Fibroblast of skin of scalp (primary cell): ENCODE measurements at regions not wholly inside any gene's neighbourhood (a gene's known extent, or its start where the extent isn't known, plus 50 kb on each side); places are given as distances from the start of the nearest gene placed in this dataset.
A peak's percentile ranks its signal among the peaks of the same experiment; 100 is the strongest.

Experiments
- DNase-seq: peaks from one replicate; pipeline ENCODE4 v3.0.0-alpha.2; 2013

DNA sequence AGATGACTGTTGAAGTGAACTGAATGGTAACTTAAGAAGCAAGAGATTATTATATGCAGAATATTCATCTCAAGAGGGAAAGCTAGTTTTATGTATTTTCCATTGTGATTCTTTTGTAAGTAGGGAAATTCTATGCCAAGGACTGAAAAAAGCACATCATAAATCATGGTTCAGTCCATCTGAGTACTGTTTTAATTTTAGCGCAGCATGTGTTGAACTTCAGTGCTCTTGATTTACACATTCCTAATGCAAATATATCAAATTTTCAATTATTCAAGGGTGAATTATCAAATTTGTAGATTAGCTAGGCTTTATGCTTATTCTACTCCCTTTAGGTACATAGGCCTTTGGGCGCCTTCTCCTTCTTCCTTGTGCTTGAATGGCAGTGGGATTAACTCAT, 50.3 kb upstream of the TCF12 start:
- no peak for DNase-seq

DNA sequence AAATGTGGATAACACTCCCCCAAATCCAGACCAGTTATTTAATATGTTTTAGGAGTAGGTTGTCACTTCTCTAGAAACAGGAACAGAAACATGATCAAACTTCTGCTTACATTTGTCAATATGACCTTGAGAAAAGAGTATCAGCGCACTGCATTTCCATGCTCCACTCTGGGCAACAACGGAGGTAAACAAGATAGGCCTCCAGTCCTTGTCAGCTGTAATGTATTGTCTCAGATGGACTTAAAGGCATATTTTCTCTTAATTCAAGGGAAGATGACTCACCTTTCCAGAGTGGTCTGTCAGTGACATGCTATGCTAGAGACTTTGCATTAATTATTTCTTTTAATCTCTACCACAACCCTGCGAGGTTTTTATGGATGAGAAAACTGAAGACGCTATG, 51.6 kb upstream of the TCF12 start:
- peak; percentile 27 for DNase-seq

DNA sequence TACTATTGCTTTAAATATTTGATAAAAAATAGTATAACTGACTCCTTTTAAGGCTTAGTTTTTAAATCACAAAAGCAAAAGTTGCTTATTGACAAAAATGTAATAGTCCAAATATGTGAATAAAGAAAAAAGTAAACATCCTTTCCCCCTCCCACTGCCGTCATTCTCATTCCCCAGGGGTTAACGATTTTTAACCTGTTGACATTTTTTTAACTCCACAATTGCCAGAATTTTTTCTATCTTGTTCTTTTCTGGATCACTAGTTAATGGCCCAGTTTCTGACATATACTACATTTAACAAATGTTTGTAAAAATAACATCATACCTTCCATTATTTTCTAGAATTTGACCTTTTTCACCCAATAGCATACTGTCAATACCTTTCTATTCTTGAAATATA, 60.6 kb upstream of the TCF12 start:
- no peak for DNase-seq

GRCh38 chr15:56856934-56857333, 61.5 kb upstream of the TCF12 start:
- DNase-seq: no peak

GRCh38 chr15:56844892-56845291, 73.6 kb upstream of the TCF12 start:
- DNase-seq: no peak

DNA sequence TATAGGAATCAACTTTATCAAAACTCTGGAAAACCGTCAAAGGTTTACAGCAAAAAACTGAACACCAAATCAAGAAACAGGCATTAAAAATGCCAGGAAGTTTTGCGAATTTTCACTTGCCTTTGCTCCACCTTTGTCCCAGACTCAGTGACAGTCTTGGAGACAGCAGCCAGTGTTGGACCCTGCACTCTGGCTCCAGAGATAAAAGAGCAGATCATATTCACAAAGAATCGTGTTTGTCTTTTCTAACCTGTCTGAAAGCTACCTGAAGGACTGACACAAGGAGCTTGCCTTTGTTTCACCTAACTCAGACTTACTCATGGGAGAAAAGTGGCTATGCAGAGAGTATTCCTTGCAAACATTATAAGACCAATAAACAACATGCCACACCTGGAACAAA, 74.0 kb upstream of the TCF12 start:
- DNase-seq: no peak

GRCh38 chr15:56839641-56840040, 78.8 kb upstream of the TCF12 start:
- DNase-seq: no peak

- no peak for DNase-seq
These were observed 79.3 kb upstream of the TCF12 start for GRCh38 chr15:56839099-56839498.

- DNase-seq: no peak
These were observed 80.4 kb upstream of the TCF12 start for GRCh38 chr15:56838085-56838484.

GRCh38 chr15:56837273-56837672, 81.2 kb upstream of the TCF12 start:
- DNase-seq: peak; percentile 76

- DNase-seq: no peak
These were observed 82.7 kb upstream of the TCF12 start for GRCh38 chr15:56835718-56836171.

DNA sequence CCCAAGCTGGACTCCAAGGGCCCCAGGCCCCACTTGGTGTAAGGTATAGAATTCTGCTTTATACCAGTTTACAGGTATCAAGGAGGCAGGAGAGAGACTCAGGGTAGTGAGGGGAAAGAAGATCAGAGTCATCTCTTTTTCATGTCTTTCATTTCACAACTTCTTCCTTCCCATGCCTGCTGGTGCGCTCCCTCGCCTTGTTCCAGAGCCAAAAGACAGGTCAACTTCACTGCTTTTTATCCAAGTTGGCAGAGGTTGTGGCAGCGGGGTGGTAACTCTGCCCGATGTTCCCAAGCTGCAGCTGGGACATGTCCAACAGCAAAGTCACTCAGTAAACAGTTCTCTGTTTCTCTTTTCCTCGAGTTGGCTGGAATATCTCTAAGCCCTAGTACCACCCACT, 86.3 kb upstream of the TCF12 start:
- DNase-seq: no peak

GRCh38 chr15:56831467-56832005, 86.9 kb upstream of the TCF12 start:
- DNase-seq: no peak

GRCh38 chr15:56824175-56824574, 90.9 kb upstream of the ZNF280D start:
- DNase-seq: no peak

DNA sequence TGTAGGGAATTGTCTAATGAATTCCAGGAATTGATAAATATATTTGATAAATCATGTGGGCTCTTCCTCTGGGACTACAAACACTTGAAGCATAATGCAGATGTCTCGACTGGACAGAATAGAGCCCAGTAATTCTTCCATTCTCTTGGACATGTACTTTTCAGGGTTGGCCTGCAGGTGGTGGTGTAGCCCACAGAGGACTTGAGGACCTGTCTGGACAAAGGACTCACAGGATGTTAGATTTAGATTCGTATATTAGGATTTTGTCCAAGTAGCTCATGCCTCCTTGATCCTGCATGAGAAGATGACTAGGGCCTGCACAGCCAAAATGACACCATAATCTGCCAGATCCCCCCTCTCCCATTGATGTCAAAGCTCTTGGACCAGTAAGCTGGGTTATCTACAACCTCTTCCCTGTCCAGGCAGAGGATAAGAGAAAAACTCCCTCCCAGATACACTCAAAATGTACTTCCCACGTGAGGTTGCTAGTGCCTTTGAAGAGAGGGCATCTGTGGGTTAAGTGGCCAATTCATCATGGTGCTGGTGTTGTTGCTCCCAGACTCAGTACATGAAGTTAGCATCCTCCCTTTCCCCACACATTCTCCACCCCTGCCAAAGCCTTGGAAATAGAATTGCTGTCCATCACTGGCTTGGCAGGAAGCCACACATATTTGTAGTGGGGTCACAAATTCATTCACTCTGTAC, 88.6 kb upstream of the ZNF280D start:
- DNase-seq: peak; percentile 67

GRCh38 chr15:56820333-56820732, 87.0 kb upstream of the ZNF280D start:
- no peak for DNase-seq

GRCh38 chr15:56817321-56818080, 84.2 kb upstream of the ZNF280D start:
- peak; percentile 82 for DNase-seq

DNA sequence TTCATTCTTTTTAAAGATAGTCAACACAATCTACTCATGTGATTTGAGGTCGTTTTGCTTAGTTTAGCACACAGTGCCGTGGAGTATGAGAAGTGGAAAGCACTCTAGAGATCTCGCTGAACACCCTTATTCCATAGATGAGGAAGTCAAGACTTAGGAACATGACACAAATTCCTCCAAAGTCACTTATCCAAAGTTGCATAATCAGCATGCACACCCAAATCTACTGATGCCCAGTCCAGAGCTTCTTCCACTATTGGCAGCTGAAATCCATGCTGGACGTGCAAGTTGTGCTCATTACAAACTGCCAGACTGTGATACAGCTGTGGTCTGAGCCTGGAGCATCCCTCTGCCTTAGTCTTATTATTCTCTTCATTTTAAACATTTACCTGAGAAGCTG, 83.5 kb upstream of the ZNF280D start:
- DNase-seq: no peak

DNA sequence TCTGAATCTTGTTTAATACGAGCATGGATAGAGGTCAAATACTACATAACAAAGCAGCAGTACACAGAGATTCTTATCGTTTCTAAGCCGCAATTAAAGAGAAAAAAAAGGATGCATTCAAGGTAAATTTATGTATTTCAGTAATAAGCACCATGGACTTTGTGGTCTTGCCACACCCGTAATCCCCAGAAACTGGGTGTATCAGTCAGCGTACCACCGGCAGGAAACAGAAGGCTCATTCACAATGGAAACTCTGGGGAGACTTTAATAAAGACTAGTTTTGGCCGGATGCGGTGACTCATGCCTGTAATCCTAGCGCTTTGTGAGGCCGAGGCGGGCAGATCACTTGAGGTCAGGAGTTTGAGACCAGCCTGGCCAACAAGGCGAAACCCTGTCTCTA, 81.9 kb upstream of the ZNF280D start:
- no peak for DNase-seq

GRCh38 chr15:56814429-56814828, 81.1 kb upstream of the ZNF280D start:
- no peak for DNase-seq

- peak; percentile 46 for DNase-seq
These were observed 80.7 kb upstream of the ZNF280D start for GRCh38 chr15:56813995-56814394.

- DNase-seq: no peak
These were observed 79.7 kb upstream of the ZNF280D start for GRCh38 chr15:56812961-56813360.

- DNase-seq: no peak
These were observed 78.9 kb upstream of the ZNF280D start for GRCh38 chr15:56812221-56812620.

GRCh38 chr15:56811586-56811985, 78.3 kb upstream of the ZNF280D start:
- no peak for DNase-seq
